ENCODE measurements at regions not wholly inside any gene's neighbourhood (a gene's known extent, or its start where the extent isn't known, plus 50 kb on each side); places are given as distances from the start of the nearest gene placed in this dataset.

- no peak for TF ChIP-seq CTCF (IDR thresholded peaks at IDR 0.05 in 2 of 3, conservative IDR thresholded peaks at IDR 0.05 in 1 of 3; ENCODE audit: control insufficient read depth in 2 of 3, extremely low read depth in 1 of 3, insufficient read depth in 1 of 3, low read depth in 3 of 3, low read length in 3 of 3)
- TF ChIP-seq ZNF622 (IDR thresholded peaks at IDR 0.05) = no peak
- no peak for TF ChIP-seq DPF2 (IDR thresholded peaks at IDR 0.05)
- TF ChIP-seq SIN3A (IDR thresholded peaks at IDR 0.05; ENCODE audit: low read depth, low read length) = no peak
- no peak for TF ChIP-seq PAX5 (IDR thresholded peaks at IDR 0.05; ENCODE audit: borderline replicate concordance, low read depth, low read length)
- TF ChIP-seq STAT3 (IDR thresholded peaks at IDR 0.05; ENCODE audit: low read depth, low read length) = no peak
- no peak for TF ChIP-seq POLR2A (IDR thresholded peaks at IDR 0.05; ENCODE audit: low read depth, low read length)
- peak; percentile 84 for TF ChIP-seq RUNX3 (IDR thresholded peaks at IDR 0.05; ENCODE audit: low read length)
- TF ChIP-seq ESRRA (IDR thresholded peaks at IDR 0.05; ENCODE audit: low read length) = no peak
- no peak for TF ChIP-seq SRF (IDR thresholded peaks at IDR 0.05; ENCODE audit: low read depth in 2 of 2, low read length in 2 of 2)
- TF ChIP-seq BCL3 (IDR thresholded peaks at IDR 0.05; ENCODE audit: borderline replicate concordance, insufficient read depth, low read depth, low read length, poor library complexity, severe bottlenecking) = no peak
- peak; percentile 53 for TF ChIP-seq EED (IDR thresholded peaks at IDR 0.05; ENCODE audit: low read depth)
Measured at GRCh38 chr16:24667244-24667764, 62.1 kb upstream of the TNRC6A start (continued).

Measured in GM12878 (cell line).